Sigmoid colon (tissue), 6 donors: ENCODE measurements at regions not wholly inside any gene's neighbourhood (a gene's known extent, or its start where the extent isn't known, plus 50 kb on each side); places are given as distances from the start of the nearest gene placed in this dataset.

ENCODE experiments used
- DNase-seq: peaks from one replicate; pipeline ENCODE4 v3.0.0-alpha.2; 2019
- H3K27ac ChIP-seq, 4 donors: fragments of 200-600 bp; sonication (generic); one replicate each; pipeline ENCODE4 v1.5.1; 2016 to 2019; ENCODE audit warnings: mild to moderate bottlenecking in 1 of 4
- H3K27me3 ChIP-seq, 3 donors: fragments of 200-600 bp; sonication (generic); one replicate each; pipeline ENCODE4 v1.5.1; 2019; ENCODE audit warnings: mild to moderate bottlenecking in 1 of 3
- H3K36me3 ChIP-seq, 4 donors: fragments of 200-600 bp; sonication (generic); one replicate each; pipeline ENCODE4 v1.5.1; 2016 to 2019
- H3K4me1 ChIP-seq, 4 donors: fragments of 200-600 bp; sonication (generic); one replicate each; pipeline ENCODE4 v1.5.1; 2017 to 2019
- H3K4me3 ChIP-seq, 4 donors: fragments of 200-600 bp; sonication (generic); one replicate each; pipeline ENCODE4 v1.5.1; 2017 to 2019; ENCODE audit warnings: mild to moderate bottlenecking in 2 of 4, moderate library complexity in 1 of 4
- H3K9me3 ChIP-seq, 4 donors: fragments of 200-600 bp in 3 of 4; sonication (generic) in 3 of 4; one replicate each; pipeline versions ENCODE4 v1.5.1 to v1.6.1; 2013 to 2019
- EP300 ChIP-seq, 4 donors: sonication (generic); formaldehyde crosslinking; IDR thresholded peaks; one replicate each; pipeline ENCODE4 v1.6.1; 2017; ENCODE audit warnings: antibody characterized with exemption in 4 of 4
- POLR2A ChIP-seq, 2 donors: fragments of 450-650 bp; IDR thresholded peaks; one replicate each; pipeline ENCODE4 v1.6.1; 2016; ENCODE audit warnings: antibody characterized with exemption in 2 of 2, mild to moderate bottlenecking in 2 of 2, moderate library complexity in 2 of 2
- POLR2AphosphoS5 ChIP-seq, 4 donors: sonication (generic); formaldehyde crosslinking; IDR thresholded peaks; one replicate each; pipeline ENCODE4 v1.6.1; 2017; ENCODE audit warnings: antibody characterized with exemption in 4 of 4
- WGBS, 2 donors: extraction: QIAGEN DNeasy Blood & Tissue Kit; methylation state at CpG; one replicate each; pipeline ENCODE4 v1.1.7; 2013; 5-methylcytosine and 5-hydroxymethylcytosine counted together
- intact Hi-C: fragments of 100-400 bp; cut with DNase I; formaldehyde crosslinking; loops from one replicate; pipeline ENCODE4 v1.15.1; 2023
- TF ChIP-seq, protein P1 (sequence below), 4 experiments: fragments of 450-650 bp in 3 of 4; fragments of 200-600 bp in 1 of 4; IDR thresholded peaks; one replicate each; pipeline ENCODE4 v1.5.1; 2016 to 2019; ENCODE audit warnings: antibody characterized with exemption in 4 of 4, mild to moderate bottlenecking in 3 of 4, moderate library complexity in 2 of 4
- donor health status: healthy with polysubstance abuse.
- donor health status: healthy.

DNA sequence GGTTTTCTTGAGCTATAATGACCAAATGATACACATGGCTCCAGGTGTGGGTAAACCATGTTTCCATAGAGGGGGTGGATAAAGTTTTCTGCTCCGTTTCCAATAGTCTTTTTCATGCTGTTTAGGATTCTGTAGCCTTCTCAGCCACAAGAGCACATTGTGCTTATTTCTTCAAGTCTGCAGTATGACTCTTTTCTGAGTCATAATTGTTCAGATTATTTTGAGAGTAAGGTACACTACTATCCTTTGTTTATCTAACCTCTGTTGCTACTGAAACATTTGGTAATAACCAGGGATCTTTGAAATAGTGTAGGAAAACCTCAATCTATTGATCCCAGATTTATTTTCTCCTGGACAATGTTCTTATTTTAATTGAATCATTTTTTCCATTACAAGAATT lies 247.9 kb upstream of the BMP2 start:
- Histone ChIP-seq H3K27ac (no peak overlapping the region), H3K27me3 (no peaks in the 10 kb centered on the region), H3K9me3 (no peaks in the 10 kb centered on the region), H3K4me1 (no peaks in the 10 kb centered on the region), H3K4me3 (no peak overlapping the region), H3K36me3 (no peaks in the 10 kb centered on the region)
- TF ChIP-seq EP300 (IDR thresholded peaks at IDR 0.05) (no peak), POLR2AphosphoS5 (IDR thresholded peaks at IDR 0.05) (no peak), POLR2A (IDR thresholded peaks at IDR 0.05) (no peak)
- TF ChIP-seq, protein P1, sequence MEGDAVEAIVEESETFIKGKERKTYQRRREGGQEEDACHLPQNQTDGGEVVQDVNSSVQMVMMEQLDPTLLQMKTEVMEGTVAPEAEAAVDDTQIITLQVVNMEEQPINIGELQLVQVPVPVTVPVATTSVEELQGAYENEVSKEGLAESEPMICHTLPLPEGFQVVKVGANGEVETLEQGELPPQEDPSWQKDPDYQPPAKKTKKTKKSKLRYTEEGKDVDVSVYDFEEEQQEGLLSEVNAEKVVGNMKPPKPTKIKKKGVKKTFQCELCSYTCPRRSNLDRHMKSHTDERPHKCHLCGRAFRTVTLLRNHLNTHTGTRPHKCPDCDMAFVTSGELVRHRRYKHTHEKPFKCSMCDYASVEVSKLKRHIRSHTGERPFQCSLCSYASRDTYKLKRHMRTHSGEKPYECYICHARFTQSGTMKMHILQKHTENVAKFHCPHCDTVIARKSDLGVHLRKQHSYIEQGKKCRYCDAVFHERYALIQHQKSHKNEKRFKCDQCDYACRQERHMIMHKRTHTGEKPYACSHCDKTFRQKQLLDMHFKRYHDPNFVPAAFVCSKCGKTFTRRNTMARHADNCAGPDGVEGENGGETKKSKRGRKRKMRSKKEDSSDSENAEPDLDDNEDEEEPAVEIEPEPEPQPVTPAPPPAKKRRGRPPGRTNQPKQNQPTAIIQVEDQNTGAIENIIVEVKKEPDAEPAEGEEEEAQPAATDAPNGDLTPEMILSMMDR (IDR thresholded peaks at IDR 0.05), result no peak
- no peak for DNase-seq
- 50 to 76% methylated on average over 1 of the region's 1 CpG for WGBS, 2 donors
- intact Hi-C loops, result no loop called here

DNA sequence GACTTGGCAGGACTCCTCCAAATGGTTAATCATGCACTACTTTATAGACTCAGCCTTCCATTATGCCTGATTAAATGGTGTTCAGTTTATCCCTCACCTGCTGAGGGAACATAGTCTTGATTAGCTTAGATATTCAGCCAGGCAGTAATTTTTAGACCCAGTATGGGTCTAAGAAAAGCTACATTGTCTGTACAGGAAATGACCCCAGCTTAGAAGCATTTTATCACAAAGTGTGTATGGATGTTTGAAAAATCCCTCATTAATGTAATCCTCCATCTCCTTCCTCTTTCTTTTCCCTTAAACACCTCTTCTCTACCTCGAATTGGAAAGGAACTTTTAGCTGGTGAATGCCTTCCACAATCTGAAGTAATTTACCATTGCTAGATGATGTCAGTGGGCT lies 252.2 kb upstream of the BMP2 start:
- no peak for DNase-seq
- Histone ChIP-seq H3K4me1 (no peaks in the 10 kb centered on the region), H3K4me3 (no peak overlapping the region), H3K9me3 (no peaks in the 10 kb centered on the region), H3K27me3 (no peaks in the 10 kb centered on the region), H3K27ac (no peak overlapping the region), H3K36me3 (no peaks in the 10 kb centered on the region)
- intact Hi-C loops, result no loop called here
- TF ChIP-seq POLR2AphosphoS5 (IDR thresholded peaks at IDR 0.05) (no peak), EP300 (IDR thresholded peaks at IDR 0.05) (no peak), POLR2A (IDR thresholded peaks at IDR 0.05) (no peak)
- TF ChIP-seq, protein P1 (IDR thresholded peaks at IDR 0.05), result no peak
- 2 to 32% methylated on average over 1 of the region's 1 CpG for WGBS, 2 donors

DNA sequence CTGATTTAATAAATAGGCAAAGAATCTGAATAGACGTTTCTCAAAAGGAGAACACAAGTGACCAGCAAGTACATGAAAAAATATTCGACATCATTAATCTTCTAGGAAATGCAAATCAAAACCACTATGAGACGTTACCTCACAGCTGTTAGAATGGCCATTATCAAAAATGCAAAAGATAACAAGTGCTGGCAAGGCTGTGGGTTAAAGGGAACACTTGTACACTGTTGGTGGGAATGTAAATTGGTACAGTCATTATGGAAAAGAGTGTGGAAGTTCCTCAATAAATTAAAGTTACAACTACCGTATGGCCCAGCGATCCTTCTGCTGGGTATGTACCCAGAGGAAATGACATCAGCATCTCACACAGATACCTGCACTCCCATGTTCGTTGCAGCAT lies 253.9 kb upstream of the BMP2 start:
- Histone ChIP-seq H3K27ac (no peak overlapping the region), H3K9me3 (no peaks in the 10 kb centered on the region), H3K4me3 (no peak overlapping the region), H3K27me3 (no peaks in the 10 kb centered on the region), H3K36me3 (no peaks in the 10 kb centered on the region), H3K4me1 (no peaks in the 10 kb centered on the region)
- no peak for DNase-seq
- TF ChIP-seq EP300 (IDR thresholded peaks at IDR 0.05) (no peak), POLR2A (IDR thresholded peaks at IDR 0.05) (no peak), POLR2AphosphoS5 (IDR thresholded peaks at IDR 0.05) (no peak)
- TF ChIP-seq, protein P1 (IDR thresholded peaks at IDR 0.05), result no peak
- 73 to 86% methylated on average over 6 of the region's 6 CpGs for WGBS, 2 donors
- intact Hi-C loops, result no loop called here

DNA sequence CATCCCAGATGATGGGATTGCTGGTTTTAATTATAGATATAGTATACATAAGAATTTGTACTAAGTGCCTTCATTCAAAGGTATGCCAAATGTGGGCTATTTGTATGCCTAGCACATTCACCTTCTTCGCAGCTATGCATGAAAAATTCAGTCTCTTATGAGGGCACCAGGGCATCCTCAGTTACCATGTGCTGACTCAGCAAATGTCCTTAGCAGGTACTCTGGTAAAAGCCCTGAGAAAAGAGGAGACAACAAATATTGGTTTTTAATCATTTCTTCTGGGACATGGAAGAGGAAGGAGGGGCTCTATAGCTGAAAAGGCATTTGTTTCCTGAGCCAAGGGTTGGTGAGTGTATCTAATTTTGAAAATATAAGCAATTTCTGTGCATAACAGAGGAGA lies 258.1 kb upstream of the BMP2 start:
- no peaks in the 10 kb centered on the region for H3K9me3 ChIP-seq
- H3K4me1 ChIP-seq, result no peaks in the 10 kb centered on the region
- H3K4me3 ChIP-seq, result no peak overlapping the region
- TF ChIP-seq EP300 (IDR thresholded peaks at IDR 0.05), result no peak
- TF ChIP-seq, protein P1 (IDR thresholded peaks at IDR 0.05), result no peak
- no peak for TF ChIP-seq POLR2A (IDR thresholded peaks at IDR 0.05)
- no peak for TF ChIP-seq POLR2AphosphoS5 (IDR thresholded peaks at IDR 0.05)
- no peak overlapping the region for H3K27ac ChIP-seq
- 54 to 56% methylated on average over 1 of the region's 1 CpG for WGBS, 2 donors
- H3K36me3 ChIP-seq, result no peaks in the 10 kb centered on the region
- DNase-seq, result no peak
- intact Hi-C loops, result no loop called here
- H3K27me3 ChIP-seq, result no peaks in the 10 kb centered on the region

DNA sequence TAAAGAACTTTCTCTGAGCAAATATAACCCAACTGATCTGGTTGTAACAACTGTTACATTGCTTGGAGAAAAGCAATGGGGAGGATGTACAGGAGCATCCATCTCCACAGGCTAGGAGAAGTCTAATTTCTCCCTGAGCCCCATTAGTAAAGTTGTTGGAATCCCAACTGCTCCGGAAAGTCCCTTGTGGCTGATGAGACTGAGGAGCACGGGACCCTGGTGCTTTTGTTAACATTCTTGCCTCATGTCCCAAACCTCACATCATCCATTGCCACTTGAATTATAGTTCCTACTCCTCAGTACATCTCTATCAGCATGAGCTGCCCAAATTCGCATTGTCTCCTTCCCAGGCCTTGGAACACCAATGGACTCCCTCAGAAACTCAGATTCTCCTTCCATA lies 260.6 kb upstream of the BMP2 start:
- TF ChIP-seq POLR2A (IDR thresholded peaks at IDR 0.05), result no peak
- TF ChIP-seq EP300 (IDR thresholded peaks at IDR 0.05), result no peak
- Histone ChIP-seq H3K4me3 (no peak overlapping the region), H3K9me3 (no peaks in the 10 kb centered on the region), H3K4me1 (no peaks in the 10 kb centered on the region), H3K27me3 (no peaks in the 10 kb centered on the region), H3K36me3 (no peaks in the 10 kb centered on the region), H3K27ac (no peak overlapping the region)
- intact Hi-C loops, result no loop called here
- DNase-seq, result no peak
- WGBS, 2 donors, result 63 to 65% methylated on average over 3 of the region's 3 CpGs
